ENCODE measurements at regions not wholly inside any gene's neighbourhood (a gene's known extent, or its start where the extent isn't known, plus 50 kb on each side); places are given as distances from the start of the nearest gene placed in this dataset.
A peak's percentile ranks its signal among the peaks of the same experiment; 100 is the strongest.

- H3K4me3 ChIP-seq (ENCODE audit: low read length): no peak overlapping the region
- no peak for DNase-seq (ENCODE audit: low read depth)
- TF ChIP-seq, protein P1, sequence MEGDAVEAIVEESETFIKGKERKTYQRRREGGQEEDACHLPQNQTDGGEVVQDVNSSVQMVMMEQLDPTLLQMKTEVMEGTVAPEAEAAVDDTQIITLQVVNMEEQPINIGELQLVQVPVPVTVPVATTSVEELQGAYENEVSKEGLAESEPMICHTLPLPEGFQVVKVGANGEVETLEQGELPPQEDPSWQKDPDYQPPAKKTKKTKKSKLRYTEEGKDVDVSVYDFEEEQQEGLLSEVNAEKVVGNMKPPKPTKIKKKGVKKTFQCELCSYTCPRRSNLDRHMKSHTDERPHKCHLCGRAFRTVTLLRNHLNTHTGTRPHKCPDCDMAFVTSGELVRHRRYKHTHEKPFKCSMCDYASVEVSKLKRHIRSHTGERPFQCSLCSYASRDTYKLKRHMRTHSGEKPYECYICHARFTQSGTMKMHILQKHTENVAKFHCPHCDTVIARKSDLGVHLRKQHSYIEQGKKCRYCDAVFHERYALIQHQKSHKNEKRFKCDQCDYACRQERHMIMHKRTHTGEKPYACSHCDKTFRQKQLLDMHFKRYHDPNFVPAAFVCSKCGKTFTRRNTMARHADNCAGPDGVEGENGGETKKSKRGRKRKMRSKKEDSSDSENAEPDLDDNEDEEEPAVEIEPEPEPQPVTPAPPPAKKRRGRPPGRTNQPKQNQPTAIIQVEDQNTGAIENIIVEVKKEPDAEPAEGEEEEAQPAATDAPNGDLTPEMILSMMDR (conservative IDR thresholded peaks at IDR 0.05; ENCODE audit: low read length): no peak
Observed at GRCh38 chr20:50341880-50342637, 151.4 kb downstream of the CEBPB start.

DNA sequence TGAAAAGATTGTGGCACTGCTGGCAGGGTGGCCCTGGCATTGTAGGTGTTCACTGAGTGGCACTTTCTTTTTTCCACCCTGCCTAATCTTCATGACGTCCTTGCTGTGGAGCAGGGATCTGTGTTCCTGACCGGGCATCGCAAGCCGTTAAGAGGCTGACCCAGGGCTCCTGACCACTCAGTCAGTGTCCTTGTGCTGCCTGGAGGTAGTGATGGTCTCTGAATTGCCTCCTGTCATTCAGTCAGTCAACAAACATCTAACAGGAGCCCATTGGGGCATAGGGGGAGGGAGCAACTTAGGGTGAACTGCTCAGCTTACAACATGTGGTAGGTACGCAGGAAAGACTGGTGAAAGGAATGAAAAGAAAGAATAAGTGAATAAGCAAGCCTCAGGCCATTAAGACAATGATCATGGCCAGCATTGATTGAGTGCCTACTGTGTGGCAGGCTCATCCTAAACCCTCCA, 152.0 kb downstream of the CEBPB start:
- no peak overlapping the region for H3K4me3 ChIP-seq (ENCODE audit: low read length)
- DNase-seq (ENCODE audit: low read depth): no peak
- TF ChIP-seq, protein P1 (conservative IDR thresholded peaks at IDR 0.05; ENCODE audit: low read length): no peak

DNA sequence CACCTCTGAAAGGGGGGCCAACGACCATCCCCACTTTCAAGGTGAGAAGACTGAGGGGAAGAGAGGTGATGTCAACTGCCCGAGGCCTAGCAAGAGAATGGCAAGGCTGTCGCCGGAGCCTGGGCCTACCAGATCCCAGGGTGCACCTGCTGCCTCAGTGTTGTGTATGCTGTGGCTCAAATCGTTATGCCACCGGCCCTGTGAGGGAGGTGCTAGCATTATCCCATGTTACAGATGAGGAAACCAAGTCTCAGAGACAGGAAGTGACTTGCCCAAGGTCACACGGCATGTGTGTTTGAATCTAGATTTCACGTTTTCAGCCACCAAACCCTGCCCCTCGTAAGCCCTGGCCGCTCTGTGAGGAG, 152.5 kb downstream of the CEBPB start:
- H3K4me3 ChIP-seq (ENCODE audit: low read length): no peak overlapping the region
- DNase-seq (ENCODE audit: low read depth): no peak
- TF ChIP-seq, protein P1 (conservative IDR thresholded peaks at IDR 0.05; ENCODE audit: low read length): no peak

DNA sequence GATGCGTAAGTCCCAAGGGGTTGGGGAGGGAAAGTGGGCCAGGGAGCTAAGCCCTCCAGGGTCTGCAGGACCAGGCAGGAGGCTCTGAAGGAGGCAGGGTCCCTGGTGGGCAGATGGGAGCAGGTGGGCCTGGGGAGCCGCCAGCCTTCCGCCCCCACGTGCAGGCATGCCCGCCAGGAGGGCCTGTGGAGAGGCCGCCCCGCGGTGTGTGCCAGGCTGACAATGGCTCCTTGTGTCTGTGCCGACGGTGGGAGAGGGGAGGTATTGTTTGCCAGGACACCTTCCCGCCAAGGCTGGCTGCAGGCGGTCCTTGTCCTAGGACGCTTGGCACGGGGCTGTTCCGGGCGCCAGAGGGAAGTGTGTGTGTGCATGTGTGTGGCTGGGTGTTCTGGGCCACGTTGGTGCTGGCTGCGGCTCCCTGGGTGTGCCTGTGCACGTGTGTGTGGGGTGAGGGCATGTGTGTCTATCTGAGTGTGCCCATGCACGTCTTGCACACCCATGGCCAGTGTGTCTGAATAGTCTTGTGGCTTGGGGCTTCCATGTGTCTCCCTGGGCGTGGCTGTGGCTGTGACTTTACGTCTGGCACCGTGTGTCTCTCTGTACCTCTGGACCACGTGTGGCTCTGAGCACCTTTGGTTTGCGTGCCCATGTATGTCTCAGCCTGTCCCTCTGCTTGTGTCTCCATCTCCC, 153.0 kb downstream of the CEBPB start:
- H3K4me3 ChIP-seq (ENCODE audit: low read length): no peak overlapping the region
- DNase-seq (ENCODE audit: low read depth): no peak
- TF ChIP-seq, protein P1 (conservative IDR thresholded peaks at IDR 0.05; ENCODE audit: low read length): no peak

- TF ChIP-seq, protein P1 (conservative IDR thresholded peaks at IDR 0.05; ENCODE audit: low read length): peak; percentile 24; the same call in 1 of the 2 replicates
- no peak for DNase-seq (ENCODE audit: low read depth)
- H3K4me3 ChIP-seq (ENCODE audit: low read length): no peak overlapping the region
Observed at GRCh38 chr20:50344232-50345071, 153.8 kb downstream of the CEBPB start.

GRCh38 chr20:50345712-50346373, 155.2 kb downstream of the CEBPB start:
- DNase-seq (ENCODE audit: low read depth): no peak
- H3K4me3 ChIP-seq (ENCODE audit: low read length): no peak overlapping the region
- TF ChIP-seq, protein P1 (conservative IDR thresholded peaks at IDR 0.05; ENCODE audit: low read length): no peak

All from AG10803 (cell line).